ENCODE measurements at regions not wholly inside any gene's neighbourhood (a gene's known extent, or its start where the extent isn't known, plus 50 kb on each side); places are given as distances from the start of the nearest gene placed in this dataset.

DNA sequence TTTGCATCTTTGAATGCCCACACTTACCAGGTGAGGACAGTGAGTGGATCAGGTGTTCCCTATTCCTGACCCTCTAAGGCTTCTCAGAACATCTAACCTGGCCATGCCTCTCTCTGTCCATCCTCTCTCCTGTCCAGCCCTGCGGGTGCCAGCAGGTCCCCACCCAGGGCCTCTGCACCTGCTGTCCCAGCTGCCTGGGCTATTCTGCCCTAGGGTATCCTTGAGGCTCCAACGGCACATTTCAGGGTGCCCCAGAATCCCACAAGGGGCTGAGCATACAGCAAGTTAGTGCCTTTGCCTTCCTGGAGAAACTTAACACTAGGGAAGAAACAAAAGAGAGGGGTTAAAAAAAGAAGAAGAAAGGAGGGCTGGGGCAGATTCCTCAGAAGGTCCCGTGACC is 107.4 kb downstream of the UNCX start:
- TF ChIP-seq, protein P1, sequence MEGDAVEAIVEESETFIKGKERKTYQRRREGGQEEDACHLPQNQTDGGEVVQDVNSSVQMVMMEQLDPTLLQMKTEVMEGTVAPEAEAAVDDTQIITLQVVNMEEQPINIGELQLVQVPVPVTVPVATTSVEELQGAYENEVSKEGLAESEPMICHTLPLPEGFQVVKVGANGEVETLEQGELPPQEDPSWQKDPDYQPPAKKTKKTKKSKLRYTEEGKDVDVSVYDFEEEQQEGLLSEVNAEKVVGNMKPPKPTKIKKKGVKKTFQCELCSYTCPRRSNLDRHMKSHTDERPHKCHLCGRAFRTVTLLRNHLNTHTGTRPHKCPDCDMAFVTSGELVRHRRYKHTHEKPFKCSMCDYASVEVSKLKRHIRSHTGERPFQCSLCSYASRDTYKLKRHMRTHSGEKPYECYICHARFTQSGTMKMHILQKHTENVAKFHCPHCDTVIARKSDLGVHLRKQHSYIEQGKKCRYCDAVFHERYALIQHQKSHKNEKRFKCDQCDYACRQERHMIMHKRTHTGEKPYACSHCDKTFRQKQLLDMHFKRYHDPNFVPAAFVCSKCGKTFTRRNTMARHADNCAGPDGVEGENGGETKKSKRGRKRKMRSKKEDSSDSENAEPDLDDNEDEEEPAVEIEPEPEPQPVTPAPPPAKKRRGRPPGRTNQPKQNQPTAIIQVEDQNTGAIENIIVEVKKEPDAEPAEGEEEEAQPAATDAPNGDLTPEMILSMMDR (IDR thresholded peaks at IDR 0.05), result no peak
- no peak for TF ChIP-seq ZFX (IDR thresholded peaks at IDR 0.05; ENCODE audit: borderline replicate concordance)
- H3K27ac ChIP-seq, result no peak overlapping the region

- no peak for TF ChIP-seq ZFX (IDR thresholded peaks at IDR 0.05; ENCODE audit: borderline replicate concordance)
- TF ChIP-seq, protein P1 (IDR thresholded peaks at IDR 0.05), result no peak
Measured at GRCh38 chr7:1340461-1341360, 108.0 kb downstream of the UNCX start.

GRCh38 chr7:1341361-1342089 is 108.9 kb downstream of the UNCX start:
- no peak overlapping the region for H3K27ac ChIP-seq
- no peak for TF ChIP-seq ZFX (IDR thresholded peaks at IDR 0.05; ENCODE audit: borderline replicate concordance)
- TF ChIP-seq, protein P1 (IDR thresholded peaks at IDR 0.05), result no peak

More at GRCh38 chr7:1340461-1341360, 108.0 kb downstream of the UNCX start:
- H3K27ac ChIP-seq, result no peak overlapping the region

- H3K27ac ChIP-seq, result no peak overlapping the region
- TF ChIP-seq, protein P1 (IDR thresholded peaks at IDR 0.05), result no peak
- TF ChIP-seq ZFX (IDR thresholded peaks at IDR 0.05; ENCODE audit: borderline replicate concordance), result no peak
Measured at GRCh38 chr7:1342090-1342640, 109.5 kb downstream of the UNCX start.

DNA sequence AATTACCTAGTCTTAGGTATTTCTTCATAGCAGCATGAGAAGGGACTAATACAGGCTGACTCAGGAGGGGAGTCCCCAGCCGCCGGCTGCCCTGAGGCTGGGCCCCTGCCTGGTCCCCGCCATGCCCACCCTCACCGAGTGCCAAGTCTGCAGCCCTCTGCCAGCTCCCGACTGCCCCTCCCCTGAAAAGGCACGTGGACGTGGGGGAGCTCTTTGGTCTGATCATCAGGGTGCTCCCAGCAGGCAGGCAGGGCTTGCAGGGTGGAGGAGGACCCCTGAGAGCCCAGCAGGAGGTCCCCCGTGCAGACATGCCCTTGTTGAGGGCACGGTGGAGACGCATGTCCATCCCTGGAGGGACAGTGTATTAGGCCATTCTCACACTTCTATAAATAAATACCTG is 110.9 kb downstream of the UNCX start:
- no peak for TF ChIP-seq ZFX (IDR thresholded peaks at IDR 0.05; ENCODE audit: borderline replicate concordance)
- TF ChIP-seq, protein P1 (IDR thresholded peaks at IDR 0.05), result no peak

GRCh38 chr7:1344421-1344820 is 111.7 kb downstream of the UNCX start:
- TF ChIP-seq, protein P1 (IDR thresholded peaks at IDR 0.05), result no peak
- no peak for TF ChIP-seq ZFX (IDR thresholded peaks at IDR 0.05; ENCODE audit: borderline replicate concordance)
- H3K27ac ChIP-seq, result no peak overlapping the region

More for the DNA sequence above, 110.9 kb downstream of the UNCX start:
- H3K27ac ChIP-seq, result no peak overlapping the region
